GM13977 (cell line): ENCODE measurements at regions not wholly inside any gene's neighbourhood (a gene's known extent, or its start where the extent isn't known, plus 50 kb on each side); places are given as distances from the start of the nearest gene placed in this dataset.

Experiments used
- DNase-seq: peaks from one replicate; pipeline ENCODE4 v3.0.0; 2012; ENCODE audit warnings: low spot score
- CTCF ChIP-seq: IDR thresholded peaks from 2 replicates; pipeline ENCODE4 v1.5.1; 2012; ENCODE audit warnings: mild to moderate bottlenecking, control low read depth; ENCODE audit not compliant: insufficient read depth; ENCODE audit errors: extremely low read depth, missing control alignments
- in situ Hi-C: fragments of 300-500 bp; cut with MboI; formaldehyde crosslinking; loops from one replicate; pipeline ENCODE4 v1.12.0; 2022; ENCODE audit warnings: low sequenced_read_pairs, low pct_unique_long_range_greater_than_20kb, mixed read lengths, inconsistent platforms; ENCODE audit not compliant: unreplicated experiment

DNA sequence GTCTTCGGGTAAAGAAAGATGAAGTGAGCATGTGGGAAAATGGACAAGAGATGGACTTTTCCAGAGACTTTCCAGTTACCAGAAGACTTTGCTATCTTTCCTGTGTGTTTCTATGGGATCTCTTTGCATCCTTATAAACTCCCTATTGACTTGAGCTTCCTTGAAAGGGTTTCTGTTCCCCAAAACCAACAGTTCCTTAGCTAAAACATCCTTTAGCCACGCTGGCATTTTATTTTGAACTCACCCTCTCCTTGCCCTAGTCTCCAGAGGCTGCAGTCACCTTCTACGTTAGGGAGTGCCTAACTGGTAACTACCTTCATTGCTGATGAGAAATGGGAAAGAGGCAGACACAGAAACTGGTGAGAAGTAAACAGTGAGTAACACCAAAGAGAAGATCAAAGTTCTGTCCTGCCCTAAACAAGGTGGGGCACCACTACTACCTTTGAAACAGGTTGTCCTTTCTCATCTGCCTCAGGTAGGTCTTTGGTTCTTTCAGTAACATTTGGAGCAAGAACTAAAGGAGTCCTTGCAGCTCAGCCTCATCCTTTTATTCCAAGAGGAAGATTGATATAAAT, 402.9 kb downstream of the ENC1 start:
- in situ Hi-C loops, result no loop called here
- no peak for DNase-seq
- no peak for TF ChIP-seq CTCF

DNA sequence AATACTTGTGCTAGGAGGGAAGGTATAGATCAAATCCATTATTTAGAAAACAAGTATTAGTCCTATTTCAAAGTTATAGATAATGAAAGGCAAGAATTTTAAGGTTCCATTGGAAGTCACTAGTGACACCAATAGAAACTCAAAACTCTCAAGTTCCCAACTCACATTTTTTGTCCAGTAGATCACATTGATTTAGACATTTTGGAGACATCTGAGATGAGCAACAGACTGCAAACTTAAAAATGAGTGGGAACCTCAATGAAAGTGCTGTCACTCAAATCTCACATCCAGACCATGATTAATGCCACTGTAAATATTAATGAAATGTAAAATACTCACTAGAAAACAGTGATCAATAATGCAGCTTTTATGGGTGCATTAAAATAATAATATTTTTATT, 405.0 kb downstream of the ENC1 start:
- no peak for DNase-seq
- in situ Hi-C loops, result no loop called here
- TF ChIP-seq CTCF, result no peak

DNA sequence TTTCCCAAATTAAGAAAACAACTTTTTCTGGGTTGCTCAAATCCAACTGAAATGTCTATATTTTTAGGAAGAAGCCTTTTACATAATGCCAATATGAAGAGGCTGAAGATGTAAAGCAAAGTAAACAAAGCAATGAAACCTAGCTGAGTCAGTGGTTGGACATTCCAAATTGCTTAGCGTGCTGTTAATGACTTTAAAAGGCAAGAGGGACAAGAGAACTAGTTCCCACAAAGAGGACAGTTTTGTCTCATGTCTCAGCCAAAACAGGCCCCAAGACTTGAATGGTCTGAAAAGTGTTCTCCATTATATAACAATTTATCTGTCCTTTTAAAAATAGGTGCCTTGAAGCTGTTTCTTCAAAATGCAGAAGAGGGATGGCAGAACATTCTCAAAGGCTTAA, 407.0 kb downstream of the ENC1 start:
- TF ChIP-seq CTCF, result no peak
- no peak for DNase-seq
- in situ Hi-C loops, result no loop called here

DNA sequence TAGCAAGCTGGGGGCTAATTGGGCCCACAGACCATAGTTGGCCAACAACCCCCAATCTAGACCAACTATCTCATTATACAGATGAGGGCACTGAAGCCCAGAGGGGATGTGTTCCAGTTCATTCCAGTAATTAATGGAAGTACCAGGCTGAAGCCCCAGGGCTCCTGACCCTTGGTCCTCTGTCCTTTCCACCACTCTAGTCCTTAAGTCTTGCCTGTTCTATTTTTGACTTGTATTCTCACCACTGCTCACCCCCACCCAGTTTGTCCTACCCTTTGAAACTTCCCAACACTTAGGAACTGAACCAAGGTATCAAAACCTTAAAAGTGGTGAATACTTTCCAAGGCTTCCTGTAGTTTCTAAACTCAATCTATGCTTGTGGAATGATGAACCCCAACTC, 407.4 kb downstream of the ENC1 start:
- DNase-seq, result no peak
- in situ Hi-C loops, result no loop called here
- TF ChIP-seq CTCF, result no peak

- TF ChIP-seq CTCF, result no peak
- no peak for DNase-seq
- in situ Hi-C loops, result no loop called here
Measured at GRCh38 chr5:74232276-74232675, 408.3 kb downstream of the ENC1 start.

GRCh38 chr5:74231697-74232096, 408.8 kb downstream of the ENC1 start:
- no peak for TF ChIP-seq CTCF
- in situ Hi-C loops, result no loop called here
- no peak for DNase-seq
